ENCODE measurements at regions not wholly inside any gene's neighbourhood (a gene's known extent, or its start where the extent isn't known, plus 50 kb on each side); places are given as distances from the start of the nearest gene placed in this dataset.

GRCh38 chr5:74266132-74266531, 374.4 kb downstream of the ENC1 start:
- TF ChIP-seq, protein P1, sequence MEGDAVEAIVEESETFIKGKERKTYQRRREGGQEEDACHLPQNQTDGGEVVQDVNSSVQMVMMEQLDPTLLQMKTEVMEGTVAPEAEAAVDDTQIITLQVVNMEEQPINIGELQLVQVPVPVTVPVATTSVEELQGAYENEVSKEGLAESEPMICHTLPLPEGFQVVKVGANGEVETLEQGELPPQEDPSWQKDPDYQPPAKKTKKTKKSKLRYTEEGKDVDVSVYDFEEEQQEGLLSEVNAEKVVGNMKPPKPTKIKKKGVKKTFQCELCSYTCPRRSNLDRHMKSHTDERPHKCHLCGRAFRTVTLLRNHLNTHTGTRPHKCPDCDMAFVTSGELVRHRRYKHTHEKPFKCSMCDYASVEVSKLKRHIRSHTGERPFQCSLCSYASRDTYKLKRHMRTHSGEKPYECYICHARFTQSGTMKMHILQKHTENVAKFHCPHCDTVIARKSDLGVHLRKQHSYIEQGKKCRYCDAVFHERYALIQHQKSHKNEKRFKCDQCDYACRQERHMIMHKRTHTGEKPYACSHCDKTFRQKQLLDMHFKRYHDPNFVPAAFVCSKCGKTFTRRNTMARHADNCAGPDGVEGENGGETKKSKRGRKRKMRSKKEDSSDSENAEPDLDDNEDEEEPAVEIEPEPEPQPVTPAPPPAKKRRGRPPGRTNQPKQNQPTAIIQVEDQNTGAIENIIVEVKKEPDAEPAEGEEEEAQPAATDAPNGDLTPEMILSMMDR (IDR thresholded peaks at IDR 0.05): no peak
- TF ChIP-seq EZH2 (IDR thresholded peaks at IDR 0.05): no peak
- TF ChIP-seq EZH2phosphoT487 (IDR thresholded peaks at IDR 0.05): no peak
